Liver (tissue), 8 donors: ENCODE measurements at regions not wholly inside any gene's neighbourhood (a gene's known extent, or its start where the extent isn't known, plus 50 kb on each side); places are given as distances from the start of the nearest gene placed in this dataset.

Source experiments
- DNase-seq: peaks from one replicate; pipeline ENCODE4 v3.0.0-alpha.2; 2017; ENCODE audit warnings: low spot score
- H3K27ac ChIP-seq, 2 donors: one replicate each; pipeline ENCODE4 v1.7.0; 2013; ENCODE audit warnings: inconsistent platforms in 2 of 2, low read length in 2 of 2, control low read depth in 1 of 2, low read depth in 1 of 2, mild to moderate bottlenecking in 1 of 2
- H3K27me3 ChIP-seq, 4 donors: one replicate each; pipeline versions ENCODE4 v1.6.1 to v1.7.0; 2013; ENCODE audit warnings: low read length in 3 of 4, inconsistent platforms in 1 of 4, mild to moderate bottlenecking in 1 of 4, moderate library complexity in 1 of 4; ENCODE audit not compliant: control insufficient read depth in 4 of 4, insufficient read depth in 4 of 4
- H3K36me3 ChIP-seq, 4 donors: one replicate each; pipeline versions ENCODE4 v1.6.1 to v1.7.0; 2013; ENCODE audit warnings: low read length in 3 of 4, mild to moderate bottlenecking in 3 of 4, low read depth in 1 of 4, moderate library complexity in 1 of 4; ENCODE audit not compliant: control insufficient read depth in 4 of 4, insufficient read depth in 3 of 4
- H3K4me1 ChIP-seq, 4 donors: one replicate each; pipeline versions ENCODE4 v1.6.1 to v1.7.0; 2013; ENCODE audit warnings: low read length in 3 of 4, mild to moderate bottlenecking in 3 of 4, moderate library complexity in 1 of 4; ENCODE audit not compliant: control insufficient read depth in 4 of 4, insufficient read depth in 4 of 4
- H3K4me3 ChIP-seq, 3 donors: one replicate each; pipeline versions ENCODE4 v1.6.1 to v1.7.0; 2013; ENCODE audit warnings: low read length in 3 of 3, control low read depth in 1 of 3, low read depth in 1 of 3, mild to moderate bottlenecking in 1 of 3
- H3K9ac ChIP-seq, 2 donors: one replicate each; pipeline ENCODE4 v1.7.0; 2013; ENCODE audit warnings: low read length in 2 of 2, mild to moderate bottlenecking in 2 of 2, moderate library complexity in 2 of 2, control low read depth in 1 of 2, low read depth in 1 of 2
- H3K9me3 ChIP-seq, 4 donors: one replicate each; pipeline versions ENCODE4 v1.6.1 to v1.7.0; 2013; ENCODE audit warnings: low read length in 3 of 4; ENCODE audit not compliant: control insufficient read depth in 4 of 4
- ATF3 ChIP-seq: IDR thresholded peaks from 2 replicates; pipeline ENCODE4 v1.6.1; 2016; ENCODE audit warnings: antibody characterized with exemption
- EGR1 ChIP-seq, 2 donors: IDR thresholded peaks; 2 replicates each; pipeline ENCODE4 v1.6.1; 2016 to 2018; ENCODE audit warnings: antibody characterized with exemption in 2 of 2, low read depth in 2 of 2
- FOXA1 ChIP-seq: IDR thresholded peaks from 2 replicates; pipeline ENCODE4 v1.6.1; 2016; ENCODE audit warnings: antibody characterized with exemption
- FOXA2 ChIP-seq: IDR thresholded peaks from 2 replicates; pipeline ENCODE4 v1.6.1; 2016; ENCODE audit warnings: antibody characterized with exemption
- GABPA ChIP-seq, 2 donors: IDR thresholded peaks in 1 of 2; conservative IDR thresholded peaks in 1 of 2; 2 replicates each; pipeline ENCODE4 v1.6.1; 2016; ENCODE audit warnings: antibody characterized with exemption in 2 of 2, mild to moderate bottlenecking in 1 of 2, moderate library complexity in 1 of 2
- HNF4A ChIP-seq, 2 donors: conservative IDR thresholded peaks; 2 replicates each; pipeline ENCODE4 v1.6.1; 2016; ENCODE audit warnings: antibody characterized with exemption in 2 of 2, mild to moderate bottlenecking in 2 of 2
- HNF4G ChIP-seq: IDR thresholded peaks from 2 replicates; pipeline ENCODE4 v1.6.1; 2016; ENCODE audit warnings: antibody characterized with exemption
- JUND ChIP-seq, 2 donors: IDR thresholded peaks; 2 replicates each; pipeline ENCODE4 v1.6.1; 2016; ENCODE audit warnings: antibody characterized with exemption in 2 of 2
- NR2F2 ChIP-seq: IDR thresholded peaks from 2 replicates; pipeline ENCODE4 v1.6.1; 2016; ENCODE audit warnings: antibody characterized with exemption
- RAD21 ChIP-seq, 2 donors: IDR thresholded peaks; 2 replicates each; pipeline ENCODE4 v1.6.1; 2016; ENCODE audit warnings: antibody characterized with exemption in 2 of 2, mild to moderate bottlenecking in 2 of 2
- RXRA ChIP-seq, 2 donors: IDR thresholded peaks; 2 replicates each; pipeline ENCODE4 v1.6.1; 2017 to 2018; ENCODE audit warnings: antibody characterized with exemption in 2 of 2, mild to moderate bottlenecking in 1 of 2
- SP1 ChIP-seq: IDR thresholded peaks from 2 replicates; pipeline ENCODE4 v1.6.1; 2018; ENCODE audit warnings: antibody characterized with exemption, mild to moderate bottlenecking
- TAF1 ChIP-seq: conservative IDR thresholded peaks from 2 replicates; pipeline ENCODE4 v1.6.1; 2016; ENCODE audit warnings: antibody characterized with exemption, mild to moderate bottlenecking
- YY1 ChIP-seq: IDR thresholded peaks from 2 replicates; pipeline ENCODE4 v1.6.1; 2016; ENCODE audit warnings: antibody characterized with exemption, mild to moderate bottlenecking
- ZBTB33 ChIP-seq: IDR thresholded peaks from 2 replicates; pipeline ENCODE4 v1.6.1; 2016; ENCODE audit warnings: antibody characterized with exemption
- WGBS: extraction: QIAGEN DNeasy Blood & Tissue Kit; methylation state at CpG from one replicate; pipeline ENCODE4 v1.1.7; 2013; 5-methylcytosine and 5-hydroxymethylcytosine counted together
- TF ChIP-seq, protein P1 (sequence below): IDR thresholded peaks from 2 replicates; pipeline ENCODE4 v1.6.1; 2016; ENCODE audit warnings: antibody characterized with exemption
- TF ChIP-seq, protein P2 (sequence below): fragments of 150-350 bp; IDR thresholded peaks from 2 replicates; pipeline ENCODE4 v1.5.1; 2017; ENCODE audit warnings: improper control_type of control experiment, low read depth, low read length; ENCODE audit not compliant: missing input control
- TF ChIP-seq, protein P3 (sequence below): IDR thresholded peaks from 2 replicates; pipeline ENCODE4 v1.6.1; 2016; ENCODE audit warnings: antibody characterized with exemption, mild to moderate bottlenecking
- donor health status: healthy.
- donor health status: healthy.
- donor health status: healthy.
- donor health status: healthy.
- donor health status: healthy.

DNA sequence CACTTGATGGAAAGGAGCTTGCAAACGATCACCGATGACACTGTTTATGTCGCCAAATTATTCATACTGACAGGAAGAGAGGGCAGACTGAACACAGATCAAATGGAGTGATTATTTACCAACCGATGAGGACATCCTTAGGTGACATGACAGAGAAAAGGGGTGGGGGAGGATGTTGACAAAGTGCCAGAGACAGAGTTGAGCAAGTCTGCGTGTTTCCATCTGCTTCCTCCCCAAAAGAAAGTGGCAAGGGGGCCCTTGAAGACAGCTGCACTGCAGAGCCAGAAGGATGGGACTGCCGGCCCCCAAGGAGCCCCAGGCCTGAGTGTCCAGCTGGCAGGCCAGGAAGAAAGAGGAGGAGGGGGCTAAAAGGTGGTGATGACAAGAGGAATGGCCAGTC is 191.0 kb upstream of the RPL38 start:
- H3K36me3 ChIP-seq, result no peaks in the 10 kb centered on the region
- H3K27me3 ChIP-seq, result peaks cover 0 to 11% (median 2%) of the 10 kb centered on the region in 4 donors
- no peak overlapping the region for H3K27ac ChIP-seq
- no peak overlapping the region for H3K4me3 ChIP-seq
- TF ChIP-seq HNF4A (conservative IDR thresholded peaks at IDR 0.05) (no peak), FOXA1 (no peak), HNF4G (no peak), ZBTB33 (no peak), ATF3 (no peak), YY1 (no peak), JUND (IDR thresholded peaks at IDR 0.05) (no peak), EGR1 (IDR thresholded peaks at IDR 0.05; ENCODE audit: low read depth in 2 of 2) (no peak), NR2F2 (no peak), RAD21 (IDR thresholded peaks at IDR 0.05) (no peak), FOXA2 (no peak)
- TF ChIP-seq, protein P1, sequence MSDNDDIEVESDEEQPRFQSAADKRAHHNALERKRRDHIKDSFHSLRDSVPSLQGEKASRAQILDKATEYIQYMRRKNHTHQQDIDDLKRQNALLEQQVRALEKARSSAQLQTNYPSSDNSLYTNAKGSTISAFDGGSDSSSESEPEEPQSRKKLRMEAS, result no peak
- TF ChIP-seq, protein P2, sequence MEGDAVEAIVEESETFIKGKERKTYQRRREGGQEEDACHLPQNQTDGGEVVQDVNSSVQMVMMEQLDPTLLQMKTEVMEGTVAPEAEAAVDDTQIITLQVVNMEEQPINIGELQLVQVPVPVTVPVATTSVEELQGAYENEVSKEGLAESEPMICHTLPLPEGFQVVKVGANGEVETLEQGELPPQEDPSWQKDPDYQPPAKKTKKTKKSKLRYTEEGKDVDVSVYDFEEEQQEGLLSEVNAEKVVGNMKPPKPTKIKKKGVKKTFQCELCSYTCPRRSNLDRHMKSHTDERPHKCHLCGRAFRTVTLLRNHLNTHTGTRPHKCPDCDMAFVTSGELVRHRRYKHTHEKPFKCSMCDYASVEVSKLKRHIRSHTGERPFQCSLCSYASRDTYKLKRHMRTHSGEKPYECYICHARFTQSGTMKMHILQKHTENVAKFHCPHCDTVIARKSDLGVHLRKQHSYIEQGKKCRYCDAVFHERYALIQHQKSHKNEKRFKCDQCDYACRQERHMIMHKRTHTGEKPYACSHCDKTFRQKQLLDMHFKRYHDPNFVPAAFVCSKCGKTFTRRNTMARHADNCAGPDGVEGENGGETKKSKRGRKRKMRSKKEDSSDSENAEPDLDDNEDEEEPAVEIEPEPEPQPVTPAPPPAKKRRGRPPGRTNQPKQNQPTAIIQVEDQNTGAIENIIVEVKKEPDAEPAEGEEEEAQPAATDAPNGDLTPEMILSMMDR, result no peak
- TF ChIP-seq, protein P3, sequence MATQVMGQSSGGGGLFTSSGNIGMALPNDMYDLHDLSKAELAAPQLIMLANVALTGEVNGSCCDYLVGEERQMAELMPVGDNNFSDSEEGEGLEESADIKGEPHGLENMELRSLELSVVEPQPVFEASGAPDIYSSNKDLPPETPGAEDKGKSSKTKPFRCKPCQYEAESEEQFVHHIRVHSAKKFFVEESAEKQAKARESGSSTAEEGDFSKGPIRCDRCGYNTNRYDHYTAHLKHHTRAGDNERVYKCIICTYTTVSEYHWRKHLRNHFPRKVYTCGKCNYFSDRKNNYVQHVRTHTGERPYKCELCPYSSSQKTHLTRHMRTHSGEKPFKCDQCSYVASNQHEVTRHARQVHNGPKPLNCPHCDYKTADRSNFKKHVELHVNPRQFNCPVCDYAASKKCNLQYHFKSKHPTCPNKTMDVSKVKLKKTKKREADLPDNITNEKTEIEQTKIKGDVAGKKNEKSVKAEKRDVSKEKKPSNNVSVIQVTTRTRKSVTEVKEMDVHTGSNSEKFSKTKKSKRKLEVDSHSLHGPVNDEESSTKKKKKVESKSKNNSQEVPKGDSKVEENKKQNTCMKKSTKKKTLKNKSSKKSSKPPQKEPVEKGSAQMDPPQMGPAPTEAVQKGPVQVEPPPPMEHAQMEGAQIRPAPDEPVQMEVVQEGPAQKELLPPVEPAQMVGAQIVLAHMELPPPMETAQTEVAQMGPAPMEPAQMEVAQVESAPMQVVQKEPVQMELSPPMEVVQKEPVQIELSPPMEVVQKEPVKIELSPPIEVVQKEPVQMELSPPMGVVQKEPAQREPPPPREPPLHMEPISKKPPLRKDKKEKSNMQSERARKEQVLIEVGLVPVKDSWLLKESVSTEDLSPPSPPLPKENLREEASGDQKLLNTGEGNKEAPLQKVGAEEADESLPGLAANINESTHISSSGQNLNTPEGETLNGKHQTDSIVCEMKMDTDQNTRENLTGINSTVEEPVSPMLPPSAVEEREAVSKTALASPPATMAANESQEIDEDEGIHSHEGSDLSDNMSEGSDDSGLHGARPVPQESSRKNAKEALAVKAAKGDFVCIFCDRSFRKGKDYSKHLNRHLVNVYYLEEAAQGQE, result no peak
- H3K4me1 ChIP-seq, result no peaks in the 10 kb centered on the region
- WGBS, result 8% methylated on average over 6 of the region's 6 CpGs
- no peak overlapping the region for H3K9ac ChIP-seq
- no peak for DNase-seq
- peaks cover 3 to 7% (median 6%) of the 10 kb centered on the region in 4 donors for H3K9me3 ChIP-seq

GRCh38 chr17:74015316-74015715 is 188.2 kb upstream of the RPL38 start:
- no peaks in the 10 kb centered on the region for H3K4me1 ChIP-seq
- H3K27me3 ChIP-seq, result peaks cover 0 to 10% (median 2%) of the 10 kb centered on the region in 4 donors
- H3K9ac ChIP-seq, result no peak overlapping the region
- peaks cover 3 to 7% (median 6%) of the 10 kb centered on the region in 4 donors for H3K9me3 ChIP-seq
- WGBS, result 82% methylated on average over 5 of the region's 5 CpGs
- no peak for DNase-seq
- H3K27ac ChIP-seq, result no peak overlapping the region
- no peaks in the 10 kb centered on the region for H3K36me3 ChIP-seq
- no peak overlapping the region for H3K4me3 ChIP-seq
- TF ChIP-seq HNF4A (conservative IDR thresholded peaks at IDR 0.05), result no peak
- no peak for TF ChIP-seq SP1
- TF ChIP-seq GABPA (IDR thresholded peaks at IDR 0.05 in 1 of 2, conservative IDR thresholded peaks at IDR 0.05 in 1 of 2), result no peak
- no peak for TF ChIP-seq YY1
- TF ChIP-seq TAF1, result no peak
- TF ChIP-seq, protein P2, result no peak
- no peak for TF ChIP-seq RXRA (IDR thresholded peaks at IDR 0.05)
- TF ChIP-seq JUND (IDR thresholded peaks at IDR 0.05), result no peak
- TF ChIP-seq FOXA1, result no peak
- TF ChIP-seq EGR1 (IDR thresholded peaks at IDR 0.05; ENCODE audit: low read depth in 2 of 2), result no peak
- no peak for TF ChIP-seq HNF4G
- TF ChIP-seq RAD21 (IDR thresholded peaks at IDR 0.05), result no peak
- TF ChIP-seq FOXA2, result no peak
- no peak for TF ChIP-seq ZBTB33
